Activated CD8-positive, alpha-beta memory T cell treated with anti-CD3 and anti-CD28 coated beads for 48 hours (primary cell): ENCODE measurements at regions not wholly inside any gene's neighbourhood (a gene's known extent, or its start where the extent isn't known, plus 50 kb on each side); places are given as distances from the start of the nearest gene placed in this dataset.

Source experiments
- DNase-seq, 3 experiments: peaks; one replicate each; pipeline ENCODE4 v3.0.0-alpha.2; 2020; ENCODE audit warnings: low read depth in 2 of 3, low spot score in 2 of 3

GRCh38 chr18:78882585-78882984, 97.0 kb upstream of the SALL3 start:
- DNase-seq = no peak

- no peak for DNase-seq
These were observed 96.1 kb upstream of the SALL3 start for GRCh38 chr18:78883501-78883900.

- no peak for DNase-seq
These were observed 95.1 kb upstream of the SALL3 start for GRCh38 chr18:78884502-78884901.

GRCh38 chr18:78889250-78889649, 90.4 kb upstream of the SALL3 start:
- no peak for DNase-seq

GRCh38 chr18:78890388-78890787, 89.2 kb upstream of the SALL3 start:
- DNase-seq = no peak

- DNase-seq = no peak
These were observed 88.3 kb upstream of the SALL3 start for GRCh38 chr18:78891185-78891762.

- no peak for DNase-seq
These were observed 87.4 kb upstream of the SALL3 start for GRCh38 chr18:78892177-78892576.

GRCh38 chr18:78892721-78893120, 86.9 kb upstream of the SALL3 start:
- no peak for DNase-seq

- DNase-seq = no peak
These were observed 86.2 kb upstream of the SALL3 start for GRCh38 chr18:78893281-78894032.

DNA sequence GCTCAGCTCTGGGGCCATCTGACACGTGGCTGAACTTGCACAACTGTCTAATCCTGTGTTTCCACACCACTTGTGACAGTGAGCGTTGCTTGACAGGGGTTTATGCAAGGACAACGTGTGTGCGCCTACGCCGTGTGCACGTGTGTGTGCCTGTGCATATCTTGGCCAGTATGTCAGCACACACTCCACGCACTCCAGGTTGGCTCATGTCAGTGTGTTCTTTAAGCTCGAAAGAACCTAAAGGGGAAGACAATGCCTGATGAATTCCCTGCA, 85.6 kb upstream of the SALL3 start:
- DNase-seq = no peak

GRCh38 chr18:78895207-78896001, 84.2 kb upstream of the SALL3 start:
- no peak for DNase-seq

GRCh38 chr18:78896111-78896905, 83.3 kb upstream of the SALL3 start:
- no peak for DNase-seq

GRCh38 chr18:78898066-78898465, 81.6 kb upstream of the SALL3 start:
- DNase-seq = no peak

- no peak for DNase-seq
These were observed 81.0 kb upstream of the SALL3 start for GRCh38 chr18:78898635-78899034.

GRCh38 chr18:78899241-78899640, 80.4 kb upstream of the SALL3 start:
- DNase-seq = no peak

DNA sequence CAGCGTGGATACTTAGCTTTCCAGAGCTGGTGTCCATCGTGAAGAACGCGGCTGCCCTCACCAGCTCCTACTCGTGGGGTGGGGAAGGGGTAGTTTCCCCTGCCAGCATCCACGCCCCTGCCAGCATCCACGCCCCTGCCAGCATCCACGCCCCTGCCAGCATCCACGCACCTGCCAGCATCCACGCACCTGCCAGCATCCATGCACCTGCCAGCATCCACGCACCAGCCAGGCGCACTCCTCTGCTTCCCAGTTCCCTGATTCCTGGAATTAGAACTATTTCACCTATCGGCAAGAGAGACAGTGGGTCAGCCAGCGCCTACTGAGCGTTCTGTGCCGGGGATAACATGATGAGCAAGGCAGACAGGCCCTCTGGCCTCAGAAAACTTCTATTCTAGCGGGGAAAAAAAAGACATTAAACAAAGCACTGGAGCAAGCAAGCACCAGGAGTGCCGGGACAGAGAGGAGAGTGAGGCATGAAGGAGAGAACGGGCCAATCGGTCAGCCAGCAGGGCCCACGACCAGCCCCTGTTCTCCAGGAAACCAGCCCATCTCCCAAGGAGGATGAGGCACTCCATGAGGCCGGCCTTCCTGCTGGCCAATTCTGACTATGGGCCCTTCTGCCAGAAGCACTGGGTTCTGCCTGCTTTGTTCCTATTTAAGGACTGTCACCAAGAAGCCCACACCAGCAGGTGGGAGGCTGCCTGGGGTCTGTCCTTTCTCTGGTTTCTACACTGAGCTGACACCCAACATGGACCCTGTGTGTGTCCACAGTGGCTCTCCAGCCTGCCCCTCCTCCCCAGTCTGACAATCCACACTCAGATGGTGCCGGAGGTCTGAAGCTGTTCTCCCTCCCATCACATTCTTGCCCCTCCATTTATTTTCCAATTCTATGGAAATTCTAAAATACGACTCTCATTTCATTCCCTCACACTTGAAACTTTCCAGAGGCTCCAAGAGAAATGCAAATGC, 78.4 kb upstream of the SALL3 start:
- no peak for DNase-seq

- no peak for DNase-seq
These were observed 77.5 kb upstream of the SALL3 start for GRCh38 chr18:78901923-78902794.

- DNase-seq = no peak
These were observed 76.7 kb upstream of the SALL3 start for GRCh38 chr18:78902795-78903435.
